ENCODE measurements at regions not wholly inside any gene's neighbourhood (a gene's known extent, or its start where the extent isn't known, plus 50 kb on each side); places are given as distances from the start of the nearest gene placed in this dataset.
A peak's percentile ranks its signal among the peaks of the same experiment; 100 is the strongest.

- Histone ChIP-seq H3K4me1 (no peaks in the 10 kb centered on the region), H3K9me3 (no peaks in the 10 kb centered on the region), H3K4me3 (no peak overlapping the region), H3K36me3 (no peaks in the 10 kb centered on the region), H3K27me3 (no peaks in the 10 kb centered on the region), H3K27ac (peak overlapping the region; percentile 87 to 88)
- intact Hi-C loops (cut with DNase I; ENCODE audit: low total_unique reads), result no loop called here
- TF ChIP-seq POLR2A (IDR thresholded peaks at IDR 0.05) (no peak), CTCF (IDR thresholded peaks at IDR 0.05) (no peak)
- DNase-seq, result no peak
These were observed 202.2 kb upstream of the TWIST2 start for GRCh38 chr2:238645716-238646115.

GRCh38 chr2:238646281-238646680, 201.6 kb upstream of the TWIST2 start:
- H3K36me3 ChIP-seq, result no peaks in the 10 kb centered on the region
- DNase-seq, result no peak
- H3K9me3 ChIP-seq, result no peaks in the 10 kb centered on the region
- H3K27me3 ChIP-seq, result no peaks in the 10 kb centered on the region
- peak overlapping the region in 1 of 2 donors; percentile 87 for H3K27ac ChIP-seq
- no peak for TF ChIP-seq POLR2A (IDR thresholded peaks at IDR 0.05)
- TF ChIP-seq CTCF (IDR thresholded peaks at IDR 0.05), result no peak
- intact Hi-C loops (cut with DNase I; ENCODE audit: low total_unique reads), result no loop called here
- no peak overlapping the region for H3K4me3 ChIP-seq
- no peaks in the 10 kb centered on the region for H3K4me1 ChIP-seq

GRCh38 chr2:238646803-238647202, 201.1 kb upstream of the TWIST2 start:
- no peaks in the 10 kb centered on the region for H3K27me3 ChIP-seq
- H3K27ac ChIP-seq, result peak overlapping the region in 1 of 2 donors; percentile 87
- no peak for DNase-seq
- no peaks in the 10 kb centered on the region for H3K36me3 ChIP-seq
- TF ChIP-seq POLR2A (IDR thresholded peaks at IDR 0.05), result no peak
- TF ChIP-seq CTCF (IDR thresholded peaks at IDR 0.05), result no peak
- intact Hi-C loops (cut with DNase I; ENCODE audit: low total_unique reads), result no loop called here
- H3K9me3 ChIP-seq, result no peaks in the 10 kb centered on the region
- no peaks in the 10 kb centered on the region for H3K4me1 ChIP-seq
- H3K4me3 ChIP-seq, result no peak overlapping the region

- Histone ChIP-seq H3K27ac (no peak overlapping the region), H3K9me3 (no peaks in the 10 kb centered on the region), H3K36me3 (no peaks in the 10 kb centered on the region), H3K27me3 (no peaks in the 10 kb centered on the region), H3K4me3 (no peak overlapping the region), H3K4me1 (no peaks in the 10 kb centered on the region)
- TF ChIP-seq POLR2A (IDR thresholded peaks at IDR 0.05), result no peak
- TF ChIP-seq CTCF (IDR thresholded peaks at IDR 0.05), result no peak
- DNase-seq, result no peak
- intact Hi-C loops (cut with DNase I; ENCODE audit: low total_unique reads), result no loop called here
These were observed 198.8 kb upstream of the TWIST2 start for GRCh38 chr2:238649123-238649522.

- intact Hi-C loops (cut with DNase I; ENCODE audit: low total_unique reads), result no loop called here
- no peak for DNase-seq
- Histone ChIP-seq H3K27ac (no peak overlapping the region), H3K36me3 (no peaks in the 10 kb centered on the region), H3K4me1 (no peaks in the 10 kb centered on the region), H3K9me3 (no peaks in the 10 kb centered on the region), H3K4me3 (no peak overlapping the region), H3K27me3 (no peaks in the 10 kb centered on the region)
- TF ChIP-seq POLR2A (IDR thresholded peaks at IDR 0.05), result no peak
- no peak for TF ChIP-seq CTCF (IDR thresholded peaks at IDR 0.05)
These were observed 197.9 kb upstream of the TWIST2 start for GRCh38 chr2:238649936-238650518.

Data from uterus (tissue), 3 donors.